ENCODE measurements at regions not wholly inside any gene's neighbourhood (a gene's known extent, or its start where the extent isn't known, plus 50 kb on each side); places are given as distances from the start of the nearest gene placed in this dataset.

- Histone ChIP-seq H3K4me2 (ENCODE audit: low read depth, low read length, poor library complexity, severe bottlenecking) (no peak overlapping the region), H4K20me1 (ENCODE audit: low read depth, low read length) (no peaks in the 10 kb centered on the region), H3K9ac (ENCODE audit: low read length) (no peak overlapping the region), H3K27ac (ENCODE audit: low read depth, low read length) (no peak overlapping the region), H3K9me3 (ENCODE audit: insufficient read depth, low read length) (no peaks in the 10 kb centered on the region), H3K27me3 (ENCODE audit: low read length) (no peaks in the 10 kb centered on the region), H3K4me3 (ENCODE audit: insufficient read depth, low read length, poor library complexity, severe bottlenecking) (no peak overlapping the region), H3K79me2 (ENCODE audit: insufficient read depth, low read length) (no peaks in the 10 kb centered on the region), H3K9me2 (replicated peaks; ENCODE audit: insufficient read depth, low read length) (no peaks in the 10 kb centered on the region), H3F3A (ENCODE audit: insufficient read depth) (peaks cover 15% of the 10 kb centered on the region), H2AFZ (ENCODE audit: low read depth, low read length, severe bottlenecking) (no peak overlapping the region), H3K36me3 (ENCODE audit: low read length) (no peaks in the 10 kb centered on the region)
- no peak for TF ChIP-seq CTCF (IDR thresholded peaks at IDR 0.05; ENCODE audit: insufficient read depth, low read length, poor library complexity, severe bottlenecking)
- TF ChIP-seq EZH2phosphoT487 (conservative IDR thresholded peaks at IDR 0.05; ENCODE audit: low read length): no peak
These were observed 123.0 kb upstream of the TNS3 start for GRCh38 chr7:47704936-47705335.

DNA sequence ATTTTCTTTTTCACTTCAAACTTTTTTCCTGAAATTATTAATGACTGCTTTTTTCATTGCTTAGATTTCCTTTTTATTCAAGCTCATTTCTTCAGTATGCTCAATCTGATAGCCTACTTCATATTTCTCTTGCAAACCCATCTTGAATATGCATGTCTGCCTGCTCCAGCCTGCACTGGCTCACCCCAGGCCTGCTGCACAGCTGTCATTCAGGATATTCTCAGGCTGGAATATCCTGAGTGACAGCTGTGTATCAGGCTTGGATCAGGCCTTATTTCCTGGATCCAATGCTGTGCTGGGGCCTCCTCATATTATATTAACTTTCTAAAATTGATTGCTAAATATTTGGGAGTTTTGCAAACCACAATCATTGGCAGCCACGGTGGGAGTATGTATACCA is 120.2 kb upstream of the TNS3 start:
- no peak overlapping the region for H3K9ac ChIP-seq (ENCODE audit: low read length)
- no peaks in the 10 kb centered on the region for H3K9me3 ChIP-seq (ENCODE audit: insufficient read depth, low read length)
- no peak overlapping the region for H3K4me3 ChIP-seq (ENCODE audit: insufficient read depth, low read length, poor library complexity, severe bottlenecking)
- no peak overlapping the region for H3K27ac ChIP-seq (ENCODE audit: low read depth, low read length)
- no peaks in the 10 kb centered on the region for H4K20me1 ChIP-seq (ENCODE audit: low read depth, low read length)
- H3F3A ChIP-seq (ENCODE audit: insufficient read depth): peaks cover 10% of the 10 kb centered on the region
- TF ChIP-seq EZH2phosphoT487 (conservative IDR thresholded peaks at IDR 0.05; ENCODE audit: low read length) (no peak), CTCF (IDR thresholded peaks at IDR 0.05; ENCODE audit: insufficient read depth, low read length, poor library complexity, severe bottlenecking) (no peak)
- no peaks in the 10 kb centered on the region for H3K9me2 ChIP-seq (replicated peaks; ENCODE audit: insufficient read depth, low read length)
- no peak overlapping the region for H2AFZ ChIP-seq (ENCODE audit: low read depth, low read length, severe bottlenecking)
- H3K36me3 ChIP-seq (ENCODE audit: low read length): no peaks in the 10 kb centered on the region
- no peak overlapping the region for H3K4me2 ChIP-seq (ENCODE audit: low read depth, low read length, poor library complexity, severe bottlenecking)
- H3K79me2 ChIP-seq (ENCODE audit: insufficient read depth, low read length): no peaks in the 10 kb centered on the region
- H3K27me3 ChIP-seq (ENCODE audit: low read length): no peaks in the 10 kb centered on the region

DNA sequence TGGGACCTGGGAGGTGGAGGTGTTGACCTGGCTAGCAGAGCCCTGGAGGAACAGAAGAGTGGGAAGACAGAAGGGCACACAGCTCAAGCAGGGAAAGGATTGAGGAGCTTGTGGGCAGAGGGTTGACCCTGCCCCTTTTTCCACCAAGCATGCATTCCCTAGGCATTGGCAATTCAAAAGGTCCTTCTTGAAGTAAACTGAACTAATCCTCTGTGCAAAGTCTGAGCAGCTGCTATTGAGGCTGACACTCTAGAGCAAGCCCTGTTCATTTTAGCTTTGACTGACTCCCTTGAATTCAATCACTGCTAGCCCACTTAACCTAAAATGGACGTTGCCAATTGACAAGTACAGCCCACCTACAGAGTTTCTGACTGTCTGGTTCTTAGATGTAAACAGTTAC is 116.5 kb upstream of the TNS3 start:
- no peaks in the 10 kb centered on the region for H3K9me2 ChIP-seq (replicated peaks; ENCODE audit: insufficient read depth, low read length)
- H3K79me2 ChIP-seq (ENCODE audit: insufficient read depth, low read length): no peaks in the 10 kb centered on the region
- no peaks in the 10 kb centered on the region for H3K9me3 ChIP-seq (ENCODE audit: insufficient read depth, low read length)
- no peaks in the 10 kb centered on the region for H3F3A ChIP-seq (ENCODE audit: insufficient read depth)
- no peaks in the 10 kb centered on the region for H3K27me3 ChIP-seq (ENCODE audit: low read length)
- H3K4me3 ChIP-seq (ENCODE audit: insufficient read depth, low read length, poor library complexity, severe bottlenecking): no peak overlapping the region
- H3K9ac ChIP-seq (ENCODE audit: low read length): no peak overlapping the region
- no peaks in the 10 kb centered on the region for H3K36me3 ChIP-seq (ENCODE audit: low read length)
- no peak overlapping the region for H3K27ac ChIP-seq (ENCODE audit: low read depth, low read length)
- H4K20me1 ChIP-seq (ENCODE audit: low read depth, low read length): no peaks in the 10 kb centered on the region
- TF ChIP-seq CTCF (IDR thresholded peaks at IDR 0.05; ENCODE audit: insufficient read depth, low read length, poor library complexity, severe bottlenecking) (no peak), EZH2phosphoT487 (conservative IDR thresholded peaks at IDR 0.05; ENCODE audit: low read length) (no peak)
- H2AFZ ChIP-seq (ENCODE audit: low read depth, low read length, severe bottlenecking): no peak overlapping the region
- no peak overlapping the region for H3K4me2 ChIP-seq (ENCODE audit: low read depth, low read length, poor library complexity, severe bottlenecking)

GRCh38 chr7:47697543-47697942 is 115.6 kb upstream of the TNS3 start:
- no peaks in the 10 kb centered on the region for H4K20me1 ChIP-seq (ENCODE audit: low read depth, low read length)
- H3F3A ChIP-seq (ENCODE audit: insufficient read depth): no peaks in the 10 kb centered on the region
- no peak for TF ChIP-seq EZH2phosphoT487 (conservative IDR thresholded peaks at IDR 0.05; ENCODE audit: low read length)
- no peak for TF ChIP-seq CTCF (IDR thresholded peaks at IDR 0.05; ENCODE audit: insufficient read depth, low read length, poor library complexity, severe bottlenecking)
- no peaks in the 10 kb centered on the region for H3K79me2 ChIP-seq (ENCODE audit: insufficient read depth, low read length)
- H3K27me3 ChIP-seq (ENCODE audit: low read length): no peaks in the 10 kb centered on the region
- no peaks in the 10 kb centered on the region for H3K9me2 ChIP-seq (replicated peaks; ENCODE audit: insufficient read depth, low read length)
- H3K36me3 ChIP-seq (ENCODE audit: low read length): no peaks in the 10 kb centered on the region
- H3K9ac ChIP-seq (ENCODE audit: low read length): no peak overlapping the region
- H3K4me3 ChIP-seq (ENCODE audit: insufficient read depth, low read length, poor library complexity, severe bottlenecking): no peak overlapping the region
- H2AFZ ChIP-seq (ENCODE audit: low read depth, low read length, severe bottlenecking): no peak overlapping the region
- no peak overlapping the region for H3K4me2 ChIP-seq (ENCODE audit: low read depth, low read length, poor library complexity, severe bottlenecking)
- no peaks in the 10 kb centered on the region for H3K9me3 ChIP-seq (ENCODE audit: insufficient read depth, low read length)
- no peak overlapping the region for H3K27ac ChIP-seq (ENCODE audit: low read depth, low read length)

Measured in SU-DHL-6 (cell line).